ENCODE measurements at regions not wholly inside any gene's neighbourhood (a gene's known extent, or its start where the extent isn't known, plus 50 kb on each side); places are given as distances from the start of the nearest gene placed in this dataset.

GRCh38 chr3:5036858-5037257 is 57.6 kb downstream of the BHLHE40 start:
- Histone ChIP-seq H3K27ac (ENCODE audit: low read depth, low read length) (no peak overlapping the region), H3K4me3 (ENCODE audit: insufficient read depth, low read depth, low read length) (no peak overlapping the region), H3K9me3 (ENCODE audit: insufficient read depth, low read depth, low read length) (no peaks in the 10 kb centered on the region), H3K79me2 (ENCODE audit: insufficient read depth, low read length) (no peaks in the 10 kb centered on the region), H2AFZ (ENCODE audit: low read depth, low read length) (no peak overlapping the region), H3K9ac (ENCODE audit: low read length) (no peak overlapping the region), H3K4me2 (ENCODE audit: low read length) (no peak overlapping the region), H4K20me1 (ENCODE audit: insufficient read depth, low read length) (no peaks in the 10 kb centered on the region), H3K27me3 (ENCODE audit: insufficient read depth, low read length) (no peaks in the 10 kb centered on the region), H3K36me3 (ENCODE audit: insufficient read depth, low read length) (no peaks in the 10 kb centered on the region), H3K4me1 (ENCODE audit: insufficient read depth, low read length) (no peaks in the 10 kb centered on the region)
- H3K36me3 Mint-ChIP-seq (ENCODE audit: low read depth, unreplicated experiment): no peaks in the 10 kb centered on the region
- no peak for DNase-seq (ENCODE audit: low read depth)
- peaks cover 2% of the 10 kb centered on the region for H3K9me3 Mint-ChIP-seq (ENCODE audit: unreplicated experiment)
- peaks cover 6% of the 10 kb centered on the region for H3K4me1 Mint-ChIP-seq (ENCODE audit: low read depth, unreplicated experiment)
- no peak for FAIRE-seq
- H3K27ac Mint-ChIP-seq (ENCODE audit: unreplicated experiment): no peak overlapping the region
- no peak overlapping the region for H3K4me3 Mint-ChIP-seq (ENCODE audit: unreplicated experiment)
- no peak for TF ChIP-seq EZH2 (IDR thresholded peaks at IDR 0.05; ENCODE audit: insufficient read depth, low read length)
- TF ChIP-seq CTCF (IDR thresholded peaks at IDR 0.05; ENCODE audit: insufficient read depth, low read depth, low read length): no peak
- peaks cover 8% of the 10 kb centered on the region for H3K27me3 Mint-ChIP-seq (ENCODE audit: low read depth, unreplicated experiment)

GRCh38 chr3:5039585-5039984 is 60.3 kb downstream of the BHLHE40 start:
- H3K4me3 ChIP-seq (ENCODE audit: insufficient read depth, low read depth, low read length): no peak overlapping the region
- peaks cover 8% of the 10 kb centered on the region for H3K27me3 Mint-ChIP-seq (ENCODE audit: low read depth, unreplicated experiment)
- peaks cover 2% of the 10 kb centered on the region for H3K9me3 Mint-ChIP-seq (ENCODE audit: unreplicated experiment)
- H3K9me3 ChIP-seq (ENCODE audit: insufficient read depth, low read depth, low read length): no peaks in the 10 kb centered on the region
- no peaks in the 10 kb centered on the region for H3K27me3 ChIP-seq (ENCODE audit: insufficient read depth, low read length)
- FAIRE-seq (no peak), DNase-seq (ENCODE audit: low read depth) (no peak)
- H3K27ac ChIP-seq (ENCODE audit: low read depth, low read length): no peak overlapping the region
- no peaks in the 10 kb centered on the region for H3K79me2 ChIP-seq (ENCODE audit: insufficient read depth, low read length)
- no peak overlapping the region for H3K27ac Mint-ChIP-seq (ENCODE audit: unreplicated experiment)
- H3K9ac ChIP-seq (ENCODE audit: low read length): no peak overlapping the region
- no peaks in the 10 kb centered on the region for H3K36me3 ChIP-seq (ENCODE audit: insufficient read depth, low read length)
- no peaks in the 10 kb centered on the region for H4K20me1 ChIP-seq (ENCODE audit: insufficient read depth, low read length)
- H3K4me1 ChIP-seq (ENCODE audit: insufficient read depth, low read length): no peaks in the 10 kb centered on the region
- H3K36me3 Mint-ChIP-seq (ENCODE audit: low read depth, unreplicated experiment): no peaks in the 10 kb centered on the region
- H2AFZ ChIP-seq (ENCODE audit: low read depth, low read length): no peak overlapping the region
- no peak for TF ChIP-seq EZH2 (IDR thresholded peaks at IDR 0.05; ENCODE audit: insufficient read depth, low read length)
- no peak for TF ChIP-seq CTCF (IDR thresholded peaks at IDR 0.05; ENCODE audit: insufficient read depth, low read depth, low read length)
- no peak overlapping the region for H3K4me2 ChIP-seq (ENCODE audit: low read length)
- peaks cover 6% of the 10 kb centered on the region for H3K4me1 Mint-ChIP-seq (ENCODE audit: low read depth, unreplicated experiment)
- H3K4me3 Mint-ChIP-seq (ENCODE audit: unreplicated experiment): no peak overlapping the region

GRCh38 chr3:5041315-5041714 is 62.1 kb downstream of the BHLHE40 start:
- Histone ChIP-seq H2AFZ (ENCODE audit: low read depth, low read length) (no peak overlapping the region), H3K27ac (ENCODE audit: low read depth, low read length) (no peak overlapping the region), H3K4me1 (ENCODE audit: insufficient read depth, low read length) (no peaks in the 10 kb centered on the region), H3K9ac (ENCODE audit: low read length) (no peak overlapping the region), H3K79me2 (ENCODE audit: insufficient read depth, low read length) (no peaks in the 10 kb centered on the region), H3K27me3 (ENCODE audit: insufficient read depth, low read length) (no peaks in the 10 kb centered on the region), H3K36me3 (ENCODE audit: insufficient read depth, low read length) (no peaks in the 10 kb centered on the region), H3K9me3 (ENCODE audit: insufficient read depth, low read depth, low read length) (no peaks in the 10 kb centered on the region), H3K4me3 (ENCODE audit: insufficient read depth, low read depth, low read length) (no peak overlapping the region), H3K4me2 (ENCODE audit: low read length) (no peak overlapping the region), H4K20me1 (ENCODE audit: insufficient read depth, low read length) (no peaks in the 10 kb centered on the region)
- no peak for DNase-seq (ENCODE audit: low read depth)
- peaks cover 2% of the 10 kb centered on the region for H3K9me3 Mint-ChIP-seq (ENCODE audit: unreplicated experiment)
- no peak for FAIRE-seq
- TF ChIP-seq CTCF (IDR thresholded peaks at IDR 0.05; ENCODE audit: insufficient read depth, low read depth, low read length) (no peak), EZH2 (IDR thresholded peaks at IDR 0.05; ENCODE audit: insufficient read depth, low read length) (no peak)
- no peak overlapping the region for H3K27ac Mint-ChIP-seq (ENCODE audit: unreplicated experiment)
- no peak overlapping the region for H3K4me3 Mint-ChIP-seq (ENCODE audit: unreplicated experiment)
- peaks cover 8% of the 10 kb centered on the region for H3K27me3 Mint-ChIP-seq (ENCODE audit: low read depth, unreplicated experiment)
- no peaks in the 10 kb centered on the region for H3K36me3 Mint-ChIP-seq (ENCODE audit: low read depth, unreplicated experiment)
- peaks cover 6% of the 10 kb centered on the region for H3K4me1 Mint-ChIP-seq (ENCODE audit: low read depth, unreplicated experiment)
